ENCODE measurements at regions not wholly inside any gene's neighbourhood (a gene's known extent, or its start where the extent isn't known, plus 50 kb on each side); places are given as distances from the start of the nearest gene placed in this dataset.

- TF ChIP-seq, protein P1, sequence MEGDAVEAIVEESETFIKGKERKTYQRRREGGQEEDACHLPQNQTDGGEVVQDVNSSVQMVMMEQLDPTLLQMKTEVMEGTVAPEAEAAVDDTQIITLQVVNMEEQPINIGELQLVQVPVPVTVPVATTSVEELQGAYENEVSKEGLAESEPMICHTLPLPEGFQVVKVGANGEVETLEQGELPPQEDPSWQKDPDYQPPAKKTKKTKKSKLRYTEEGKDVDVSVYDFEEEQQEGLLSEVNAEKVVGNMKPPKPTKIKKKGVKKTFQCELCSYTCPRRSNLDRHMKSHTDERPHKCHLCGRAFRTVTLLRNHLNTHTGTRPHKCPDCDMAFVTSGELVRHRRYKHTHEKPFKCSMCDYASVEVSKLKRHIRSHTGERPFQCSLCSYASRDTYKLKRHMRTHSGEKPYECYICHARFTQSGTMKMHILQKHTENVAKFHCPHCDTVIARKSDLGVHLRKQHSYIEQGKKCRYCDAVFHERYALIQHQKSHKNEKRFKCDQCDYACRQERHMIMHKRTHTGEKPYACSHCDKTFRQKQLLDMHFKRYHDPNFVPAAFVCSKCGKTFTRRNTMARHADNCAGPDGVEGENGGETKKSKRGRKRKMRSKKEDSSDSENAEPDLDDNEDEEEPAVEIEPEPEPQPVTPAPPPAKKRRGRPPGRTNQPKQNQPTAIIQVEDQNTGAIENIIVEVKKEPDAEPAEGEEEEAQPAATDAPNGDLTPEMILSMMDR (IDR thresholded peaks at IDR 0.05), result no peak
- no peak for TF ChIP-seq POLR2A (IDR thresholded peaks at IDR 0.05)
Measured at GRCh38 chr14:42420071-42420470, 813.4 kb downstream of the LRFN5 start.
